ENCODE measurements at regions not wholly inside any gene's neighbourhood (a gene's known extent, or its start where the extent isn't known, plus 50 kb on each side); places are given as distances from the start of the nearest gene placed in this dataset.

- Mint-ChIP-seq H3K4me1 (ENCODE audit: low read depth) (no peaks in the 10 kb centered on the region), H3K36me3 (ENCODE audit: insufficient read depth) (no peaks in the 10 kb centered on the region), H3K4me3 (no peak overlapping the region), H3K27me3 (ENCODE audit: low read depth) (peaks cover 3% of the 10 kb centered on the region), H3K9me3 (no peaks in the 10 kb centered on the region)
- DNase-seq (no peak), ATAC-seq (no peak)
Measured at GRCh38 chr4:127533028-127533700, 99.6 kb upstream of the INTU start.

- ATAC-seq (no peak), DNase-seq (no peak)
- H3K36me3 Mint-ChIP-seq (ENCODE audit: insufficient read depth): no peaks in the 10 kb centered on the region
- H3K4me1 Mint-ChIP-seq (ENCODE audit: low read depth): no peaks in the 10 kb centered on the region
- no peak overlapping the region for H3K4me3 Mint-ChIP-seq
- H3K27me3 Mint-ChIP-seq (ENCODE audit: low read depth): peaks cover 3% of the 10 kb centered on the region
- H3K9me3 Mint-ChIP-seq: no peaks in the 10 kb centered on the region
Measured at GRCh38 chr4:127534041-127534825, 98.5 kb upstream of the INTU start.

GRCh38 chr4:127538016-127538415 lies 94.7 kb upstream of the INTU start:
- Mint-ChIP-seq H3K4me3 (no peak overlapping the region), H3K36me3 (ENCODE audit: insufficient read depth) (no peaks in the 10 kb centered on the region), H3K4me1 (ENCODE audit: low read depth) (no peaks in the 10 kb centered on the region), H3K27me3 (ENCODE audit: low read depth) (peaks cover 8% of the 10 kb centered on the region), H3K9me3 (no peaks in the 10 kb centered on the region)
- ATAC-seq (no peak), DNase-seq (no peak)

GRCh38 chr4:127540497-127541025 lies 92.2 kb upstream of the INTU start:
- H3K4me1 Mint-ChIP-seq (ENCODE audit: low read depth): no peaks in the 10 kb centered on the region
- peaks cover 8% of the 10 kb centered on the region for H3K27me3 Mint-ChIP-seq (ENCODE audit: low read depth)
- H3K4me3 Mint-ChIP-seq: no peak overlapping the region
- no peak for DNase-seq
- H3K36me3 Mint-ChIP-seq (ENCODE audit: insufficient read depth): no peaks in the 10 kb centered on the region
- H3K9me3 Mint-ChIP-seq: no peaks in the 10 kb centered on the region
- ATAC-seq: no peak

- H3K4me3 Mint-ChIP-seq: no peak overlapping the region
- ATAC-seq: no peak
Measured at GRCh38 chr4:127545271-127545670, 87.5 kb upstream of the INTU start.

GRCh38 chr4:127548990-127549925 lies 83.5 kb upstream of the INTU start:
- H3K27me3 Mint-ChIP-seq (ENCODE audit: low read depth): no peaks in the 10 kb centered on the region
- H3K4me3 Mint-ChIP-seq: no peak overlapping the region
- H3K4me1 Mint-ChIP-seq (ENCODE audit: low read depth): no peaks in the 10 kb centered on the region
- ATAC-seq: no peak
- no peak for DNase-seq
- H3K36me3 Mint-ChIP-seq (ENCODE audit: insufficient read depth): no peaks in the 10 kb centered on the region
- no peaks in the 10 kb centered on the region for H3K9me3 Mint-ChIP-seq

More at GRCh38 chr4:127545271-127545670, 87.5 kb upstream of the INTU start:
- H3K36me3 Mint-ChIP-seq (ENCODE audit: insufficient read depth): no peaks in the 10 kb centered on the region
- H3K27me3 Mint-ChIP-seq (ENCODE audit: low read depth): no peaks in the 10 kb centered on the region
- H3K9me3 Mint-ChIP-seq: no peaks in the 10 kb centered on the region
- DNase-seq: no peak
- H3K4me1 Mint-ChIP-seq (ENCODE audit: low read depth): no peaks in the 10 kb centered on the region

- Mint-ChIP-seq H3K9me3 (no peaks in the 10 kb centered on the region), H3K4me3 (no peak overlapping the region)
Measured at GRCh38 chr4:127555106-127555505, 77.7 kb upstream of the INTU start.

GRCh38 chr4:127558088-127558487 lies 74.7 kb upstream of the INTU start:
- H3K9me3 Mint-ChIP-seq: no peaks in the 10 kb centered on the region
- no peaks in the 10 kb centered on the region for H3K27me3 Mint-ChIP-seq (ENCODE audit: low read depth)
- no peak for ATAC-seq
- DNase-seq: no peak
- no peaks in the 10 kb centered on the region for H3K4me1 Mint-ChIP-seq (ENCODE audit: low read depth)
- no peak overlapping the region for H3K4me3 Mint-ChIP-seq
- no peaks in the 10 kb centered on the region for H3K36me3 Mint-ChIP-seq (ENCODE audit: insufficient read depth)

More at GRCh38 chr4:127555106-127555505, 77.7 kb upstream of the INTU start:
- Mint-ChIP-seq H3K27me3 (ENCODE audit: low read depth) (no peaks in the 10 kb centered on the region), H3K4me1 (ENCODE audit: low read depth) (no peaks in the 10 kb centered on the region), H3K36me3 (ENCODE audit: insufficient read depth) (no peaks in the 10 kb centered on the region)
- DNase-seq: no peak
- ATAC-seq: no peak

- Mint-ChIP-seq H3K4me3 (no peak overlapping the region), H3K36me3 (ENCODE audit: insufficient read depth) (no peaks in the 10 kb centered on the region), H3K9me3 (no peaks in the 10 kb centered on the region), H3K27me3 (ENCODE audit: low read depth) (no peaks in the 10 kb centered on the region), H3K4me1 (ENCODE audit: low read depth) (no peaks in the 10 kb centered on the region)
- DNase-seq: no peak
- ATAC-seq: no peak
Measured at GRCh38 chr4:127558489-127559407, 74.0 kb upstream of the INTU start.

GRCh38 chr4:127559981-127560380 lies 72.8 kb upstream of the INTU start:
- ATAC-seq (no peak), DNase-seq (no peak)
- Mint-ChIP-seq H3K36me3 (ENCODE audit: insufficient read depth) (no peaks in the 10 kb centered on the region), H3K4me1 (ENCODE audit: low read depth) (no peaks in the 10 kb centered on the region), H3K9me3 (no peaks in the 10 kb centered on the region), H3K27me3 (ENCODE audit: low read depth) (no peaks in the 10 kb centered on the region), H3K4me3 (no peak overlapping the region)

- Mint-ChIP-seq H3K27me3 (ENCODE audit: low read depth) (no peaks in the 10 kb centered on the region), H3K36me3 (ENCODE audit: insufficient read depth) (no peaks in the 10 kb centered on the region), H3K4me1 (ENCODE audit: low read depth) (no peaks in the 10 kb centered on the region), H3K4me3 (no peak overlapping the region), H3K9me3 (no peaks in the 10 kb centered on the region)
- ATAC-seq: no peak
- DNase-seq: no peak
Measured at GRCh38 chr4:127560755-127561154, 72.0 kb upstream of the INTU start.

- Mint-ChIP-seq H3K9me3 (no peaks in the 10 kb centered on the region), H3K4me3 (no peak overlapping the region), H3K36me3 (ENCODE audit: insufficient read depth) (no peaks in the 10 kb centered on the region), H3K4me1 (ENCODE audit: low read depth) (no peaks in the 10 kb centered on the region), H3K27me3 (ENCODE audit: low read depth) (no peaks in the 10 kb centered on the region)
- ATAC-seq (no peak), DNase-seq (no peak)
Measured at GRCh38 chr4:127574643-127575042, 58.1 kb upstream of the INTU start.

GRCh38 chr4:127575888-127576287 lies 56.9 kb upstream of the INTU start:
- Mint-ChIP-seq H3K9me3 (no peaks in the 10 kb centered on the region), H3K27me3 (ENCODE audit: low read depth) (no peaks in the 10 kb centered on the region), H3K4me3 (no peak overlapping the region), H3K4me1 (ENCODE audit: low read depth) (no peaks in the 10 kb centered on the region), H3K36me3 (ENCODE audit: insufficient read depth) (no peaks in the 10 kb centered on the region)
- ATAC-seq: no peak
- DNase-seq: no peak
